HUES64 (cell line): ENCODE measurements at regions not wholly inside any gene's neighbourhood (a gene's known extent, or its start where the extent isn't known, plus 50 kb on each side); places are given as distances from the start of the nearest gene placed in this dataset.

Experiments
- H3K27ac ChIP-seq: 2 replicates; pipeline ENCODE4 v1.7.0; 2013; ENCODE audit warnings: low read depth, low read length, inconsistent platforms
- H3K27me3 ChIP-seq: 2 replicates; pipeline ENCODE4 v1.6.1; 2013; ENCODE audit warnings: mild to moderate bottlenecking, low read length; ENCODE audit not compliant: insufficient read depth
- H3K36me3 ChIP-seq: 2 replicates; pipeline ENCODE4 v1.6.1; 2013; ENCODE audit warnings: mild to moderate bottlenecking, low read length; ENCODE audit not compliant: insufficient read depth
- H3K4me1 ChIP-seq: 2 replicates; pipeline ENCODE4 v1.6.1; 2013; ENCODE audit warnings: mild to moderate bottlenecking, low read length, moderate library complexity; ENCODE audit not compliant: insufficient read depth
- H3K4me3 ChIP-seq: 2 replicates; pipeline ENCODE4 v1.5.1; 2013; ENCODE audit warnings: mild to moderate bottlenecking, low read length, moderate library complexity
- H3K9ac ChIP-seq: 2 replicates; pipeline ENCODE4 v1.6.1; 2013; ENCODE audit warnings: mild to moderate bottlenecking, low read depth, low read length
- H3K9me3 ChIP-seq: 2 replicates; pipeline ENCODE4 v1.6.1; 2013; ENCODE audit warnings: low read depth, low read length; ENCODE audit not compliant: insufficient read depth
- WGBS: fragments of 150-250, 120-280 bp; methylation state at CpG from one replicate; pipeline ENCODE4 v1.1.7; 2013; ENCODE audit warnings: missing lambda C conversion rate; 5-methylcytosine and 5-hydroxymethylcytosine counted together

DNA sequence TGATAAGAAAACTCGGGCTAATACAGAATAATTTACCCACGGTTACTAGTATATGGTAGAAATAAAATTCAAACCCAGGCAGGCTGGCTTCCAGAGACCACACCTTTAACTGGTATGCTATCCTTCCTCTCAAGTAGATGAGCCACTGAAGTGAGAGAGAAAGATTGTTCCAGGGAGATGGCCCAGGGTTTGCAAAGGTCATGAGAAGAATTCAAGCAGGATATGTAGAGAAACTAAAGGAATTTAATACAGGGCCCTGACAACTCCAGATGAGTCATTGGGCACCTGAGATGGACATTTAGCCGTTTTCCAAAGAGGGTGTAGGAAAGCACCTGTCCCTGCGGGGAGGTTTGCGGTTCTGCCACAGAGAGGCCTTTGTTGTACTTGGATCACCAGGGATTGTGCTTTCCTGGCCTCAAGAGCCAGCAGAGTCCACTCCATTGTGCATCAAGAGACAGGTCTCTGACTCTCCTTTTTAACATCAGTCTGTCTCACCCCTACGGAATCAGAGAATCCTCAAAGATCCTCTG is 152.7 kb upstream of the BLID start:
- H3K4me3 ChIP-seq, result no peak overlapping the region
- H3K27me3 ChIP-seq, result no peaks in the 10 kb centered on the region
- H3K4me1 ChIP-seq, result peaks cover 1% of the 10 kb centered on the region; the same call in 1 of the 2 replicates
- WGBS, result 97% methylated on average over 6 of the region's 6 CpGs
- H3K36me3 ChIP-seq, result no peaks in the 10 kb centered on the region
- H3K27ac ChIP-seq, result no peak overlapping the region
- H3K9ac ChIP-seq, result no peak overlapping the region
- H3K9me3 ChIP-seq, result no peaks in the 10 kb centered on the region

DNA sequence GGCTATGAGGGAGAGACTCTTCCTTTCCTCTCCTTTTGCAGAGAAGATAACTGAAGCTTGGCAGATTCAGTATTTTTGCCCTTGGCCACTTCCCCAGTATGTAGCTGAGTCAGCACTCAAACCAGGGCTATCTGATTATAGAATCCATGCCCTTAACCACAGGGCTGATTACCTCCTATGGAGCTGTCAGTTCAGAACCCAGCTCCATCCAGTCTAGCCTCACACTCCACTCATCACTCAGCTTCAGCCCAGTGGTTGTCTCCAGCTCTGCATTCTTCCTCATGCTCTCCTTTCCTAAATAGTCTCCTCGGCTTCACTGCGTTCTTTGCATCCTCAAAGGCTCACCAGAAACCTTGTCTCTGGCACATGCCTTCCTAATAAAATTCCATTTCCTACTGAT is 151.6 kb upstream of the BLID start:
- Histone ChIP-seq H3K4me3 (no peak overlapping the region), H3K4me1 (no peaks in the 10 kb centered on the region; the same call in 1 of the 2 replicates), H3K27me3 (no peaks in the 10 kb centered on the region), H3K27ac (no peak overlapping the region), H3K9me3 (no peaks in the 10 kb centered on the region), H3K9ac (no peak overlapping the region), H3K36me3 (no peaks in the 10 kb centered on the region)
- WGBS, result 81% methylated on average over 2 of the region's 2 CpGs

DNA sequence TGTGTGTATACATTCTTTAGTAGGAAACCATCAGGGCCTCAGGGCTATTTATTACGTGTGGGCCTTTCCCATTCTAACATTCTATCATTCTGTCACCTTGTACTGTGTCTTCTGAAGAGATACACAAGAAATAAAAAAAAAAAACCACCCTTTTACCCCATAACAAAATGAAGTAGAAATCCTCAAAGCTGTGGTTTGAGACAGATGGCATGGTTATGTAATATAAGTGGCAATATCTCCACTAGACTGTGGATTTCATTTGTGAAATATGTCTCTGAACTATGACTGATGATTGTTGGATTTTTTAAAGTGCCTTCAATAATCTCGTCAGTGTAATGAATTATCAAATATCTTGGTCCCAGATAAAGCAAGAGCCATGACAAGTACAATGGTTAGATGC is 150.0 kb upstream of the BLID start:
- Histone ChIP-seq H3K27me3 (no peaks in the 10 kb centered on the region), H3K36me3 (no peaks in the 10 kb centered on the region), H3K4me3 (no peak overlapping the region), H3K27ac (no peak overlapping the region), H3K9me3 (no peaks in the 10 kb centered on the region), H3K9ac (no peak overlapping the region), H3K4me1 (no peaks in the 10 kb centered on the region; the same call in 1 of the 2 replicates)
- 100% methylated on average over 1 of the region's 2 CpGs for WGBS

DNA sequence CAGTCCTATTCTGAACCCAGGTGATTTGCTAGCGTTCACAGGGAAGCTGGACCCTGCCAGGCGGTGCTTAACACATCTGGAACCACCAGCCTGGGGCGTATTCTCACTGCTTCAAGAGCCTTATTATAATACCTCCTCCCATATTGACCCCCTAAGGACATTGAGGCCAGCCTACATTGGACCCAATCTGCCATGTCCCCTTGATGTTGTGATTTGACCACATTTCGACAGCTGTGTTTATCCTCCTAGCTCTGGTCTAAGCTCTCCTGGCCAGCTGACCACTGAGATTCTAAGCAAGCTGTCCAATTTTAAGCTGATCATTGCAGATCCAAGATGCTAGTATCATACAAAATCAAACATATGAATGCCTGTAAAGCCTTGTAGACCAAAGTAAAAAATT is 148.1 kb upstream of the BLID start:
- Histone ChIP-seq H3K4me1 (no peaks in the 10 kb centered on the region; the same call in 1 of the 2 replicates), H3K9me3 (no peaks in the 10 kb centered on the region), H3K9ac (no peak overlapping the region), H3K4me3 (no peak overlapping the region), H3K27ac (no peak overlapping the region), H3K27me3 (no peaks in the 10 kb centered on the region), H3K36me3 (no peaks in the 10 kb centered on the region)
- WGBS, result 93% methylated on average over 4 of the region's 4 CpGs

DNA sequence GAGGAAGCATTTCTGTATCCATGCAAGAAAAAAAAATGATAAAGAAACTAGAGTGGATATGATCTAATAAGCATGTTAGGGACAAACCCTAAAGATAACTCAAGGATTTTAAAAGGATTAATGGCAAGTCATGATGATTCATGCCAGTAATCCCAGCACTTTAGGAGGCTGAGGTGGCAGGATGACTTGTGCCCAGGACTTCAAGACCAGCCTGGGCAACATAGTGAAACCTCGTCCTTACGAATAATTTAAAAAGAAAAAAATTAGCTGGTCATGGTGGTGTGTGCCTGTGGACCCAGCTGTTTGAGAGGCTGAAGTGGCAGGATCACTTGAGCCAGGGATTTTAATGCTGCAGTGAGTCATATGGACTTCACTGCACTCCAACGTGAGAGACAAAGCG is 145.5 kb upstream of the BLID start:
- Histone ChIP-seq H3K27me3 (no peaks in the 10 kb centered on the region), H3K27ac (no peak overlapping the region), H3K4me3 (no peak overlapping the region), H3K4me1 (no peaks in the 10 kb centered on the region), H3K36me3 (no peaks in the 10 kb centered on the region), H3K9me3 (no peaks in the 10 kb centered on the region), H3K9ac (no peak overlapping the region)
- 94% methylated on average over 2 of the region's 4 CpGs for WGBS

DNA sequence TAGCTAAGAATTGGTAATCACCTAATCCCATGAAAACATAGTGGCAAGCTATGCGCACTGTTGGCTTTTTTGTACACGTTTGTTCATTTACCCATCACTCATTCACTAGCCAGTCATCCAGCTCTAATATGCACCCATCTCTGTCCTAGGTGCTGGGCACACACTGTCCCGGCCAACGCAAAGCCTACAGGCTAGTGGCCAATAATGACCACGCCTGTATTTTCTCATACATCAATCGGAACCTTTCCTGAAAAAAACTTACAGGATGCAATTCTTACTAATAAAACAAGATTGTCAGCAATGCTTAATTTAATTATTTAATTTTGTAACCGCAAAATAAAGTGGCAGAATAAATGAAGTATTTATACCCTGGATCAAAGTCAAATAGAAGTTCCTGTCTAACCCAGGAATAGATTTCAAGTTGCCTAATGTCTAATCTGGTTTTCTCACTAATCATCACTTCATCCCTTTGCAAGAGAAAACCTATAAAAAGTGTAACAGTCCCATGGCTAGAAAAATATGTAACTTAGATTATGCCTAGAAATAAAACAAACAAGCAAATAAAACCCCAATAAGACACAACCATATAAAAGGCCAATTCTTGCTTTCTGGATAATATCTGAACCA is 143.3 kb upstream of the BLID start:
- no peaks in the 10 kb centered on the region for H3K27me3 ChIP-seq
- no peaks in the 10 kb centered on the region for H3K9me3 ChIP-seq
- no peak overlapping the region for H3K9ac ChIP-seq
- no peaks in the 10 kb centered on the region for H3K36me3 ChIP-seq
- 93% methylated on average over 6 of the region's 7 CpGs for WGBS
- no peaks in the 10 kb centered on the region for H3K4me1 ChIP-seq
- H3K27ac ChIP-seq, result no peak overlapping the region
- H3K4me3 ChIP-seq, result no peak overlapping the region

DNA sequence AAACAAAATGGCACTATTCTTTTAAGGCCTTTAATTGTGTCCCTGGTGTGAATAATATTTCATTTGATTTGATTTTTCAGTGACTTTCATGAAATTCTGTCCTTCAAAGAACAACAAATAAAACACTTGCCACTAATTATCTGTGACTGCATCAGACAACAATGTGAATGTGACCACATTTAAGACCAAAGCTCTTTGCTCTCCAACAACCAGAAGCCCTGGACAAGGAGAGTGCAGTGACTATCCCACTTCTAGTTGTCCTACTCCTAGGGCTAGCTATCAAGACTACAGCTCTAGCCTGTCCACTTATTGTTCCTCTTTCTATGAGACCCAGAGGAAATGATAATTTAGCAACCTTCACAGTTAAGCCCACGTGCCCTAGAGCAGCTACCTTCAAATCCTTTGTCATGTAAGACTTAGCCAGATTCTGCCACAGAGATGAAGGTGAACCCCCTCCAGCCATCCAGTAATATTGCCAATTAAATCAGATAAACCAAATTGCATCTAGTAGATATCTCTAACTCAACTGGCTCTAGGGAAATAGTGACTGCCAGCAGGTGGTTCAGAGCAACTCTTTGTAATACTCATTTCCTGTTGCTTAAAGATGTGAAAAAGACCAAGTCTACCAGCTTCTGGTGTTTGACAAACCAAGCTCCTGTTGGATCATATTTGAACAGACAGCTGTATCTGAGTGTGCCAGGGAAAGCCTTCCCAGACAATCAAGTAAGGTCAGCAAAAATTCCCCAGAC is 142.6 kb upstream of the BLID start:
- no peaks in the 10 kb centered on the region for H3K4me1 ChIP-seq
- no peaks in the 10 kb centered on the region for H3K9me3 ChIP-seq
- H3K27ac ChIP-seq, result no peak overlapping the region
- H3K27me3 ChIP-seq, result no peaks in the 10 kb centered on the region
- H3K9ac ChIP-seq, result no peak overlapping the region
- H3K36me3 ChIP-seq, result no peaks in the 10 kb centered on the region
- H3K4me3 ChIP-seq, result no peak overlapping the region
- WGBS, result 74% methylated on average over 1 of the region's 1 CpG

DNA sequence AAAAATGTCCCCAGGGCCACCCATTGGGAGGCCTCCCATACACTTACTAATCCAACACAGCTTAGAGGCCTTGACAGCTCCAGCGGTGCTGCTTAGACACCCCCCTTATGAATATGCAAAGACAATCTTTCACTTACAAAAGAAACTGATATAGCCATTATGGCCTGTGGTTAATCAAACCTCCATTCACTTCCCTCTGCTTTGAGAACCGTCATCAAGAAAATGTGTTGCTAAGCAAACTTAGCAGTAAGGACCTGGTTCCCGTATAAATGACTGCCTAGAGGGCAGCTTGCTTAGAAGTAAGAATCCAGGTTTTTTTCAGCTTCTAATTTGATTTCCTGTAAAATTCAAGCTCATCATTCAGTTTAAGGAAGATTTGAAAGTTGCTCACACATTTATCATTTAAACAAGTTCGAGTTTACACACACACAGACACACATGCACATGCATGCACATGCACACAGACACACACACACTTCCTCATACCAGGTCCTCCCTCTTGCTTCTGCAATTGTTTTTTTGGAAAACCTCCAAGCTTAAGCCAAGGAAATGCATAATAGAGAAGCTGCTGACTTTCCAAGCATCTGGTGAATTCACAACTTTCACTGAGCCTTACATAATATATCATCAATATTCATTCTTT is 137.7 kb upstream of the BLID start:
- Histone ChIP-seq H3K4me1 (no peaks in the 10 kb centered on the region; the same call in 1 of the 2 replicates), H3K27ac (no peak overlapping the region), H3K36me3 (no peaks in the 10 kb centered on the region), H3K9ac (no peak overlapping the region), H3K4me3 (no peak overlapping the region), H3K27me3 (peaks cover 10% of the 10 kb centered on the region), H3K9me3 (no peaks in the 10 kb centered on the region)
- 32% methylated on average over 4 of the region's 4 CpGs for WGBS

DNA sequence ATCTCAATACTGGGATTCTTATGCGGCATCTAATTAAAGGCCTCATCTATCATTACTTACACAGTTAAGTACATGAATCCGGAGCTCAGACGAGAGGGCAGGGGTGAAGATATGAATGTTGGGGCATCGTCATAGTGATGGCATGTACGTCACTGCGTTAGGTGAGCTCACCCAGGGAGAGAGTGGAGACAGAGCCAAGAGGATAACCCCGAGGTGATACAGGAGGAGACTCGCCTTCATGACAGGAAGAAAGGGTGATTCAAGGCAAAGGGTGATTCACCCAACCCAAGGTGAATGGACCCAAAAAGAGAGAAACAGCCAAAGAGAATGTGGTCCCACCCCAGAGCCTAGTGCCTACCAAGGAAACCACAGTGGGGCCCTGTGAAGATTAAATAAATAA is 132.9 kb upstream of the BLID start:
- peaks cover 10% of the 10 kb centered on the region for H3K27me3 ChIP-seq
- H3K4me3 ChIP-seq, result no peak overlapping the region
- no peak overlapping the region for H3K9ac ChIP-seq
- H3K36me3 ChIP-seq, result no peaks in the 10 kb centered on the region
- H3K9me3 ChIP-seq, result no peaks in the 10 kb centered on the region
- H3K4me1 ChIP-seq, result no peaks in the 10 kb centered on the region; the same call in 1 of the 2 replicates
- no peak overlapping the region for H3K27ac ChIP-seq
- WGBS, result 93% methylated on average over 8 of the region's 8 CpGs

DNA sequence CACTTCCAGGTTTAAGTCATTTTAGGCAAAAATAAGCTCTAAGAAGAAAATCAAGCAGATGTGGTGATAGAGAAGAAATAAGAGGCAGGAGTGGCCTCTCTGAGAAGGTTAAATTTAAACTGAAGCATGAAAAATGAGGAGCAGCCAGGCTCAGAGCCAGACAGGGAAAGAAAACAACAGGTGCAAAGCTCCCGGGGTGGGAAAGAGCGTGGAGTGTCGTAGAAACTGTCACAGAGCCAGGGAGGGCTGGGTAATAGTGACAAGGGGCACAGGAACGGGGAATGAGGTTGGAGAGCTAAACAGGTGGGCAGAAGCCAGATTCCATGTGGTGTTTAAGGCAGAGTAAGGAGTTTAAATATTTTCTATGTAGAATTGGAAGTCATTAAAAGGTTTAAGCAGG is 132.1 kb upstream of the BLID start:
- Histone ChIP-seq H3K36me3 (no peaks in the 10 kb centered on the region), H3K27me3 (peaks cover 10% of the 10 kb centered on the region), H3K9ac (no peak overlapping the region), H3K4me1 (no peaks in the 10 kb centered on the region), H3K4me3 (no peak overlapping the region), H3K27ac (no peak overlapping the region), H3K9me3 (no peaks in the 10 kb centered on the region)
- WGBS, result 91% methylated on average over 4 of the region's 4 CpGs

DNA sequence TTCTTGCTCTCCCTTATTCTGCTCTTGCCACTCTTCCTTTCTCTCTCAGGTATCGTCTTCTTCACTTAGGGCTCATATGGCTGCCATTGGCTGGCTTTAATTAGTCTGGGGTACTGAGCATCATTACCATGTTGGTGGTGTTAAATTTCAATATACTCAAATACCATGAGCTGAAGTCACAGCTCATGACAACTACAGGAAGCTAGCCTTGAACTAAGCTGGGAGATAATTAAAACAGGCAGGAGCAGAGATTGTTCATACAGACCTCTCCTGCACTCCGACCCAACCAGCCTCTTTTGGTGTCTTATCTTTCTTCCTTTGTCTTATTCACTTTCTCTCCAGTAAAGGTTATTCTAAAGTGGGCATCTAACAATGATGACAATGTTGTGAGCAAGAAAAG is 130.9 kb upstream of the BLID start:
- WGBS, result no CpG with 5 or more reads among the region's 2 CpGs
- H3K36me3 ChIP-seq, result no peaks in the 10 kb centered on the region
- no peak overlapping the region for H3K4me3 ChIP-seq
- H3K9me3 ChIP-seq, result no peaks in the 10 kb centered on the region
- no peak overlapping the region for H3K27ac ChIP-seq
- no peaks in the 10 kb centered on the region for H3K4me1 ChIP-seq
- no peak overlapping the region for H3K9ac ChIP-seq
- H3K27me3 ChIP-seq, result peaks cover 4% of the 10 kb centered on the region; the same call in 1 of the 2 replicates
